ENCODE measurements at regions not wholly inside any gene's neighbourhood (a gene's known extent, or its start where the extent isn't known, plus 50 kb on each side); places are given as distances from the start of the nearest gene placed in this dataset.

DNA sequence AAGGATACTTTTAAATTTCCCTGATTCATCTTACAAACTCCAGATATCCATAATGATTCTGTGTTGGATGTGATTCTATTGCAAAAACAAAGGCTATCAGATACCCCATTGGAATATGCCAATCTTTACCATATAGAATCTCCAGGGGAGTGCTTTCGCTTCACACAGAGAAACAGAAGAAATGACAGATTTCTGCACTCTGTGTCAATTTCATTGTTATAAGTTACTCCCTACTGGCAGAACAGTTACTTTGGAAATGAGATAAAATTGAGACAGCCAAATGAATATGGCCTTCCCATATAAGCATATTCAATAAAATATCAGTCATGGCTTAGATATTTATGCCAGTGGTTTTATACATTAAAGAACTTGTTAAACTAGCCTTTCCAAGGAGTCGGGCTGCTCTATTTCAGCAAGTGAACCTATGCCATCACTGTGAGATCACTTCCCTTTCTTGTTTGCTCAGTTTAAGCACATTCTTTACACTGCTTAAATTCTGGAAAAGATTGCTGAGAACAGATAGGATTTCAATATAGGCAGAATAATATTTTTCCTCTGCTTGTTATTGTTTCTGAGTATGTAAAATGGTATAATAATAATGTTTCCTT, 127.5 kb upstream of the ANXA10 start:
- Histone ChIP-seq H3K79me1 (ENCODE audit: low read depth, low read length) (no peaks in the 10 kb centered on the region), H3K18ac (ENCODE audit: extremely low read depth, low read length) (no peak overlapping the region), H4K5ac (ENCODE audit: insufficient read length, low read depth, low read length) (no peak overlapping the region), H3K4me1 (replicated peaks in 1 of 4; ENCODE audit: control insufficient read depth in 3 of 4, insufficient read depth in 4 of 4, low read length in 3 of 4) (peaks cover 0 to 2% (median 0%) of the 10 kb centered on the region in 4 experiments; a peak in 1 of 7 replicates), H3K9ac (replicated peaks in 1 of 4; ENCODE audit: extremely low read depth in 1 of 4, low read depth in 3 of 4, low read length in 3 of 4) (no peak overlapping the region), H4K20me1 (replicated peaks in 1 of 2; ENCODE audit: control insufficient read depth in 1 of 2, insufficient read depth in 2 of 2, low read length in 2 of 2) (no peaks in the 10 kb centered on the region), H3K27me3 (replicated peaks in 1 of 4; ENCODE audit: control insufficient read depth in 3 of 4, extremely low read depth in 1 of 4, insufficient read depth in 3 of 4, low read length in 3 of 4) (no peaks in the 10 kb centered on the region), H3K27ac (ENCODE audit: low read depth, low read length) (no peak overlapping the region), H3K4me2 (ENCODE audit: insufficient read depth in 1 of 2, low read depth in 2 of 2, low read length in 2 of 2) (no peak overlapping the region), H2BK15ac (ENCODE audit: low read length) (no peak overlapping the region), H4K8ac (ENCODE audit: extremely low read depth, insufficient read depth, low read length) (no peak overlapping the region), H2AK5ac (ENCODE audit: low read depth, low read length) (no peak overlapping the region), H2BK5ac (ENCODE audit: low read depth, low read length) (no peak overlapping the region), H4K91ac (replicated peaks; ENCODE audit: insufficient read length, low read length) (no peak overlapping the region), H3K14ac (ENCODE audit: insufficient read length) (no peak overlapping the region), H2AFZ (ENCODE audit: low read length) (no peak overlapping the region), H2BK12ac (ENCODE audit: low read depth, low read length) (no peak overlapping the region), H2BK120ac (replicated peaks; ENCODE audit: low read depth, low read length) (no peak overlapping the region), H3K56ac (replicated peaks; ENCODE audit: insufficient read length, low read depth, low read length) (no peak overlapping the region), H3K4me3 (ENCODE audit: extremely low read depth in 1 of 4, insufficient read depth in 2 of 4, low read depth in 3 of 4, low read length in 4 of 4) (no peak overlapping the region), H3K36me3 (ENCODE audit: control insufficient read depth in 2 of 4, insufficient read depth in 4 of 4, low read length in 3 of 4) (no peaks in the 10 kb centered on the region), H2BK20ac (ENCODE audit: low read length) (no peak overlapping the region), H3K23ac (ENCODE audit: insufficient read length) (no peak overlapping the region), H3K4ac (replicated peaks; ENCODE audit: insufficient read length, low read depth, low read length) (no peak overlapping the region), H3K79me2 (ENCODE audit: control insufficient read depth in 1 of 2, insufficient read depth in 2 of 2, low read length in 2 of 2) (no peaks in the 10 kb centered on the region), H3K9me3 (ENCODE audit: insufficient read depth in 2 of 2, low read depth in 1 of 2, low read length in 1 of 2) (no peaks in the 10 kb centered on the region; a peak in 1 of 4 replicates), H3K23me2 (ENCODE audit: low read depth, low read length) (no peaks in the 10 kb centered on the region)
- WGBS, 2 experiments (ENCODE audit: extremely low coverage in 1 of 2, insufficient coverage in 1 of 2, insufficient read length in 1 of 2, insufficient replicate concordance in 2 of 2, low coverage in 1 of 2, low lambda C conversion rate in 2 of 2, missing lambda C conversion rate in 1 of 2), result 89% methylated on average over 2 of the region's 2 CpGs; no CpG with 5 or more reads in 1 of the 2 experiments
- ChIA-PET POLR2A (ENCODE audit: partially characterized antibody) (no interaction called here), CTCF (ENCODE audit: partially characterized antibody) (no interaction called here)
- no peak for FAIRE-seq
- TF ChIP-seq SIX5 (IDR thresholded peaks at IDR 0.05; ENCODE audit: low read depth, low read length) (no peak), SIRT6 (IDR thresholded peaks at IDR 0.05; ENCODE audit: low read length) (no peak), ZNF274 (IDR thresholded peaks at IDR 0.05; ENCODE audit: borderline replicate concordance, extremely low read depth, low read length) (no peak), BACH1 (IDR thresholded peaks at IDR 0.05; ENCODE audit: low read length) (no peak), NRF1 (IDR thresholded peaks at IDR 0.05; ENCODE audit: low read depth, low read length) (no peak)
- TF ChIP-seq, protein P1, sequence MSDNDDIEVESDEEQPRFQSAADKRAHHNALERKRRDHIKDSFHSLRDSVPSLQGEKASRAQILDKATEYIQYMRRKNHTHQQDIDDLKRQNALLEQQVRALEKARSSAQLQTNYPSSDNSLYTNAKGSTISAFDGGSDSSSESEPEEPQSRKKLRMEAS (IDR thresholded peaks at IDR 0.05), result no peak
- TF ChIP-seq, protein P2, sequence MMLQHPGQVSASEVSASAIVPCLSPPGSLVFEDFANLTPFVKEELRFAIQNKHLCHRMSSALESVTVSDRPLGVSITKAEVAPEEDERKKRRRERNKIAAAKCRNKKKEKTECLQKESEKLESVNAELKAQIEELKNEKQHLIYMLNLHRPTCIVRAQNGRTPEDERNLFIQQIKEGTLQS (IDR thresholded peaks at IDR 0.05; ENCODE audit: insufficient read depth, low read depth, low read length), result no peak
- DNase-seq (ENCODE audit: low read depth in 1 of 2, low spot score in 2 of 2), result no peak
